MM.1S (cell line): ENCODE measurements at regions not wholly inside any gene's neighbourhood (a gene's known extent, or its start where the extent isn't known, plus 50 kb on each side); places are given as distances from the start of the nearest gene placed in this dataset.

Source experiments
- DNase-seq: peaks from one replicate; pipeline ENCODE4 v3.0.0-alpha.2; 2015
- H2AFZ ChIP-seq: fragments of 300-600 bp; sonication (generic); 2 replicates; pipeline ENCODE4 v1.6.0; 2016; ENCODE audit warnings: antibody characterized with exemption, low read length
- H3F3A ChIP-seq: fragments of 300-600 bp; sonication (generic); 2 replicates; pipeline ENCODE4 v1.6.1; 2016; ENCODE audit warnings: mild to moderate bottlenecking, antibody characterized with exemption, low read length, moderate library complexity, mixed read lengths; ENCODE audit not compliant: insufficient read depth
- H3K27ac ChIP-seq: fragments of 300-600 bp; sonication (generic); 2 replicates; pipeline ENCODE4 v1.5.1; 2016; ENCODE audit warnings: mild to moderate bottlenecking, low read length
- H3K27me3 ChIP-seq: fragments of 300-600 bp; sonication (generic); replicated peaks from 2 replicates; pipeline ENCODE4 v1.6.0; 2016; ENCODE audit warnings: low read length; ENCODE audit not compliant: insufficient read depth
- H3K36me3 ChIP-seq: fragments of 300-600 bp; sonication (generic); replicated peaks from 2 replicates; pipeline ENCODE4 v1.6.1; 2016; ENCODE audit warnings: mild to moderate bottlenecking, low read length, mixed read lengths; ENCODE audit not compliant: insufficient read depth
- H3K4me1 ChIP-seq: fragments of 300-600 bp; sonication (generic); 2 replicates; pipeline ENCODE4 v1.6.1; 2016; ENCODE audit warnings: low read length, mixed read lengths
- H3K4me2 ChIP-seq: fragments of 300-600 bp; sonication (generic); 2 replicates; pipeline ENCODE4 v1.6.0; 2016; ENCODE audit warnings: low read depth, low read length
- H3K4me3 ChIP-seq: fragments of 300-600 bp; sonication (generic); 2 replicates; pipeline ENCODE4 v1.5.1; 2016; ENCODE audit warnings: low read length, mixed read lengths
- H3K79me2 ChIP-seq: fragments of 300-600 bp; sonication (generic); 2 replicates; pipeline ENCODE4 v1.6.1; 2016; ENCODE audit warnings: mixed run types, low read length, mixed read lengths
- H3K9ac ChIP-seq: fragments of 300-600 bp; sonication (generic); 2 replicates; pipeline ENCODE4 v1.6.1; 2016; ENCODE audit warnings: low read length, mixed read lengths
- H3K9me2 ChIP-seq: fragments of 300-600 bp; sonication (generic); replicated peaks from 2 replicates; pipeline ENCODE4 v1.6.1; 2016; ENCODE audit warnings: mild to moderate bottlenecking, low read length, mixed read lengths; ENCODE audit not compliant: insufficient read depth
- H3K9me3 ChIP-seq: fragments of 300-600 bp; sonication (generic); replicated peaks from 2 replicates; pipeline ENCODE4 v1.6.1; 2016; ENCODE audit warnings: mild to moderate bottlenecking, low read length, mixed read lengths; ENCODE audit not compliant: insufficient read depth
- H4K20me1 ChIP-seq: fragments of 300-600 bp; sonication (generic); 2 replicates; pipeline ENCODE4 v1.6.1; 2016; ENCODE audit warnings: mild to moderate bottlenecking, low read length, moderate library complexity, mixed read lengths; ENCODE audit not compliant: insufficient read depth
- CTCF ChIP-seq: fragments of 300-600 bp; sonication (generic); IDR thresholded peaks from 2 replicates; pipeline ENCODE4 v1.5.1; 2016; ENCODE audit warnings: antibody characterized with exemption, low read length, mixed read lengths
- EZH2 ChIP-seq: fragments of 300-600 bp; sonication (generic); optimal IDR thresholded peaks from 2 replicates; pipeline ENCODE3; 2017; ENCODE audit warnings: low read depth, mild to moderate bottlenecking, antibody characterized with exemption, low read length, mixed read lengths
- EZH2phosphoT487 ChIP-seq: fragments of 300-600 bp; sonication (generic); IDR thresholded peaks from 2 replicates; pipeline ENCODE4 v1.6.1; 2018; ENCODE audit warnings: antibody characterized with exemption, low read length

GRCh38 chr2:16452123-16452522 is 213.5 kb downstream of the CYRIA start:
- Histone ChIP-seq H3K27me3 (no peaks in the 10 kb centered on the region), H3F3A (no peaks in the 10 kb centered on the region), H3K4me1 (no peaks in the 10 kb centered on the region), H3K79me2 (no peaks in the 10 kb centered on the region), H3K4me2 (no peak overlapping the region), H3K9ac (no peak overlapping the region), H4K20me1 (no peaks in the 10 kb centered on the region), H2AFZ (no peak overlapping the region), H3K36me3 (no peaks in the 10 kb centered on the region), H3K27ac (no peak overlapping the region), H3K9me3 (no peaks in the 10 kb centered on the region), H3K4me3 (no peak overlapping the region), H3K9me2 (no peaks in the 10 kb centered on the region)
- TF ChIP-seq EZH2phosphoT487 (no peak), EZH2 (no peak), CTCF (no peak)
- no peak for DNase-seq

- Histone ChIP-seq H3K9me2 (no peaks in the 10 kb centered on the region), H3K27me3 (no peaks in the 10 kb centered on the region), H3F3A (no peaks in the 10 kb centered on the region), H3K4me2 (no peak overlapping the region), H3K4me1 (no peaks in the 10 kb centered on the region), H3K27ac (no peak overlapping the region), H3K4me3 (no peak overlapping the region), H2AFZ (no peak overlapping the region), H3K36me3 (no peaks in the 10 kb centered on the region), H4K20me1 (no peaks in the 10 kb centered on the region), H3K9me3 (no peaks in the 10 kb centered on the region), H3K79me2 (no peaks in the 10 kb centered on the region), H3K9ac (no peak overlapping the region)
- no peak for DNase-seq
- TF ChIP-seq EZH2phosphoT487 (no peak), EZH2 (no peak), CTCF (no peak)
These were observed 218.9 kb downstream of the CYRIA start for GRCh38 chr2:16446706-16447105.

- Histone ChIP-seq H3K9me3 (no peaks in the 10 kb centered on the region), H3K27ac (no peak overlapping the region), H3K4me2 (no peak overlapping the region), H3K9me2 (no peaks in the 10 kb centered on the region), H3K27me3 (no peaks in the 10 kb centered on the region), H4K20me1 (no peaks in the 10 kb centered on the region), H3F3A (no peaks in the 10 kb centered on the region), H3K4me3 (no peak overlapping the region), H3K4me1 (no peaks in the 10 kb centered on the region), H2AFZ (no peak overlapping the region), H3K79me2 (no peaks in the 10 kb centered on the region), H3K9ac (no peak overlapping the region), H3K36me3 (no peaks in the 10 kb centered on the region)
- DNase-seq = no peak
- TF ChIP-seq EZH2 = no peak
- TF ChIP-seq CTCF = no peak
- TF ChIP-seq EZH2phosphoT487 = no peak
These were observed 222.7 kb downstream of the CYRIA start for GRCh38 chr2:16442971-16443370.
